ENCODE measurements at regions not wholly inside any gene's neighbourhood (a gene's known extent, or its start where the extent isn't known, plus 50 kb on each side); places are given as distances from the start of the nearest gene placed in this dataset.

GRCh38 chr2:126482582-126483464 is 173.1 kb upstream of the GYPC start:
- no peak for DNase-seq (ENCODE audit: low read depth)

GRCh38 chr2:126494593-126494992 is 161.4 kb upstream of the GYPC start:
- DNase-seq (ENCODE audit: low read depth) = no peak

GRCh38 chr2:126495189-126495588 is 160.8 kb upstream of the GYPC start:
- DNase-seq (ENCODE audit: low read depth) = no peak

- no peak for DNase-seq (ENCODE audit: low read depth)
These were observed 159.5 kb upstream of the GYPC start for GRCh38 chr2:126496493-126496892.

GRCh38 chr2:126503476-126503875 is 152.5 kb upstream of the GYPC start:
- DNase-seq (ENCODE audit: low read depth) = no peak

- DNase-seq (ENCODE audit: low read depth) = no peak
These were observed 151.0 kb upstream of the GYPC start for GRCh38 chr2:126504949-126505348.

- DNase-seq (ENCODE audit: low read depth) = no peak
These were observed 149.2 kb upstream of the GYPC start for GRCh38 chr2:126506786-126507185.

- DNase-seq (ENCODE audit: low read depth) = no peak
These were observed 148.5 kb upstream of the GYPC start for GRCh38 chr2:126507425-126507911.

GRCh38 chr2:126510356-126510755 is 145.6 kb upstream of the GYPC start:
- DNase-seq (ENCODE audit: low read depth) = no peak

- DNase-seq (ENCODE audit: low read depth) = no peak
These were observed 145.0 kb upstream of the GYPC start for GRCh38 chr2:126510960-126511359.

GRCh38 chr2:126512026-126512425 is 143.9 kb upstream of the GYPC start:
- DNase-seq (ENCODE audit: low read depth) = no peak

- DNase-seq (ENCODE audit: low read depth) = no peak
These were observed 142.9 kb upstream of the GYPC start for GRCh38 chr2:126513033-126513432.

GRCh38 chr2:126515471-126515870 is 140.5 kb upstream of the GYPC start:
- DNase-seq (ENCODE audit: low read depth) = no peak

GRCh38 chr2:126518196-126518595 is 137.8 kb upstream of the GYPC start:
- DNase-seq (ENCODE audit: low read depth) = no peak

- peak; percentile 67 for DNase-seq (ENCODE audit: low read depth)
These were observed 128.0 kb upstream of the GYPC start for GRCh38 chr2:126527836-126528490.

- no peak for DNase-seq (ENCODE audit: low read depth)
These were observed 124.9 kb upstream of the GYPC start for GRCh38 chr2:126531029-126531428.

GRCh38 chr2:126534478-126534877 is 121.5 kb upstream of the GYPC start:
- DNase-seq (ENCODE audit: low read depth) = no peak

- DNase-seq (ENCODE audit: low read depth) = no peak
These were observed 120.5 kb upstream of the GYPC start for GRCh38 chr2:126535408-126535807.

GRCh38 chr2:126536605-126537200 is 119.3 kb upstream of the GYPC start:
- no peak for DNase-seq (ENCODE audit: low read depth)

- DNase-seq (ENCODE audit: low read depth) = no peak
These were observed 116.9 kb upstream of the GYPC start for GRCh38 chr2:126539101-126539500.

GRCh38 chr2:126542247-126542646 is 113.7 kb upstream of the GYPC start:
- DNase-seq (ENCODE audit: low read depth) = no peak

- no peak for DNase-seq (ENCODE audit: low read depth)
These were observed 112.9 kb upstream of the GYPC start for GRCh38 chr2:126543081-126543480.

GRCh38 chr2:126558029-126558428 is 97.9 kb upstream of the GYPC start:
- no peak for DNase-seq (ENCODE audit: low read depth)
